B cell (primary cell): ENCODE measurements at regions not wholly inside any gene's neighbourhood (a gene's known extent, or its start where the extent isn't known, plus 50 kb on each side); places are given as distances from the start of the nearest gene placed in this dataset.

ENCODE experiments used
- CTCF ChIP-seq: fragments of 200-600 bp; IDR thresholded peaks from one replicate; pipeline ENCODE4 v1.8.0; 2022; ENCODE audit warnings: antibody characterized with exemption, mild to moderate bottlenecking
- EZH2 ChIP-seq: IDR thresholded peaks from 2 replicates; pipeline ENCODE4 v1.6.1; 2012; ENCODE audit warnings: borderline replicate concordance, low read depth, mild to moderate bottlenecking, moderate library complexity, low read length; ENCODE audit not compliant: insufficient read depth, poor library complexity, severe bottlenecking

DNA sequence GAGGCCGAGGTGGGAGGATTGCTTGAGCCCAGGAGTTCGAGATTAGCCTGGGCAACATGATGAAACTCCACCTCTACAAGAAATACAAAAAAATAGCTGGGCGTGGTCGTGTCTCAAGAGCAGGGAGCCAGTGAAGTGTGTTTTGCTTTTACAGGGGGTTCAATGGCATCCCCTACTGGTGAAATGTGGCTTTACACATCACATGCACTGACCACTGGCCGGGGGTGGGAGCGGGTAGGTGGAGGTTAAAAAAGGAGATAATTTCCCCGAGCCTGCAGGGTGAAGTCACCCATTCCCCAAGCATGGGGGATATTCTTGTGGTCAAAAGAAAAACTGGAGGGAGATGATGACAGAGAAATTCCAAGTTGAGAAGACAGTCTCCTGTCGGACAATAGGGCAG lies 63.6 kb upstream of the PWP1 start:
- TF ChIP-seq CTCF (no peak), EZH2 (no peak)
